Brain microvascular endothelial cell (primary cell): ENCODE measurements at regions not wholly inside any gene's neighbourhood (a gene's known extent, or its start where the extent isn't known, plus 50 kb on each side); places are given as distances from the start of the nearest gene placed in this dataset.

ENCODE experiments used
- DNase-seq: peaks from one replicate; pipeline ENCODE4 v3.0.0-alpha.2; 2020
- H3K27ac ChIP-seq: fragments of 250-450 bp; sonication (Bioruptor Pico); 2 replicates; pipeline ENCODE4 v1.5.1; 2020; ENCODE audit warnings: mild to moderate bottlenecking, moderate library complexity
- H3K27me3 ChIP-seq: fragments of 250-450 bp; sonication (Bioruptor Pico); replicated peaks from 2 replicates; pipeline ENCODE4 v1.5.1; 2020; ENCODE audit warnings: mild to moderate bottlenecking
- H3K36me3 ChIP-seq: fragments of 250-450 bp; sonication (Bioruptor Pico); replicated peaks from 2 replicates; pipeline ENCODE4 v1.5.1; 2020; ENCODE audit warnings: mild to moderate bottlenecking
- H3K4me3 ChIP-seq: 2 replicates; pipeline ENCODE4 v1.5.1; 2011; ENCODE audit warnings: low read depth, mild to moderate bottlenecking, control low read depth, low read length, moderate library complexity
- CTCF ChIP-seq: IDR thresholded peaks from 2 replicates; pipeline ENCODE4 v1.5.1; 2011; ENCODE audit warnings: low read depth, mild to moderate bottlenecking, moderate library complexity, low read length, control low read depth, inconsistent platforms; ENCODE audit errors: missing control alignments
- in situ Hi-C: cut with HindIII; loops from 2 replicates; pipeline ENCODE4 v1.10.0; 2017; ENCODE audit warnings: low sequenced_read_pairs, low pct_ligation_motif_present

- Histone ChIP-seq H3K27ac (no peak overlapping the region), H3K36me3 (no peaks in the 10 kb centered on the region), H3K27me3 (no peaks in the 10 kb centered on the region), H3K4me3 (no peak overlapping the region)
- DNase-seq = no peak
- in situ Hi-C loops = no loop called here
- no peak for TF ChIP-seq CTCF
Measured at GRCh38 chr14:84546236-84546635, 983.7 kb upstream of the FLRT2 start.

DNA sequence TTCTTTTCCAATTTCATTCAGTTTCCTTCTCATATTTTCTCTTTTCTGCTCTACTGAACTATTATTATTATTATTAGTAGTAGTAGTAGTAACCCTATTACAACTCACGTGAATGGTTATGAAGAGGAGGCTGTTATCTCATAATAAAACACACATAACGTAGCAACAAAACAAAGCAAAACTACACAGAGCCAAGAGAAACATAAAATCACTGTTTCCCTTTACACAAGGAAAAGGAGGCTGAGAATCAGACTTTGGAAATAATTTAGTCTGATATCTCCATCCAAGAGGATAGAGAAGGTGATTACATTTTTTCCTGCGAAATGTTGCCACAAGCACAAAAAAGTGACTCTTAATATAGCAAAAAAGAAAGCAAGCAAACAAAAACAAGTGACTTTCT lies 975.8 kb upstream of the FLRT2 start:
- Histone ChIP-seq H3K36me3 (no peaks in the 10 kb centered on the region), H3K27me3 (no peaks in the 10 kb centered on the region), H3K27ac (no peak overlapping the region), H3K4me3 (no peak overlapping the region)
- DNase-seq = no peak
- in situ Hi-C loops = no loop called here
- no peak for TF ChIP-seq CTCF

- Histone ChIP-seq H3K27ac (no peak overlapping the region), H3K27me3 (no peaks in the 10 kb centered on the region), H3K36me3 (no peaks in the 10 kb centered on the region), H3K4me3 (no peak overlapping the region)
- no peak for DNase-seq
- in situ Hi-C loops = no loop called here
- TF ChIP-seq CTCF = no peak
Measured at GRCh38 chr14:84555493-84555892, 974.5 kb upstream of the FLRT2 start.

DNA sequence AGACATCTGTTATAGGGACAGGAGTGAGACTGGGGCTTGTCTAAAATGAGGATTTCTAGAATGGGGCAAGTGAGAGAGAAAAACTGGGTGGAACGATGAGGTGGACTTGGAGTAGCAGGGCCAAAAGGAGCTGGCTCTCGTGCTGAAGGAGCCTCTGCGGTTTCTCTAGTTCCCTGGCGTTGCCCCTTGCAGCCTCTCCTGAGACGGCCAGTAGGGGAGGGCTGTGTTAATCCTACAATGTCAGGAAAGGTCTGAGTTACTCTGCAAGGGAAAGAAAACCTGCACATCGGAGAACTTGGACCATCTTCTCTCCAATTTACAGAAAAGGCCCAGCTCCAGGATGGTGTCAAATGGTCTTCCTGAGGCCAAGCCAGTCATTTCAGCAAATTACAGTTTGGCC lies 963.8 kb upstream of the FLRT2 start:
- no peak for TF ChIP-seq CTCF
- Histone ChIP-seq H3K36me3 (no peaks in the 10 kb centered on the region), H3K4me3 (no peak overlapping the region), H3K27me3 (no peaks in the 10 kb centered on the region), H3K27ac (no peak overlapping the region)
- DNase-seq = no peak
- in situ Hi-C loops = no loop called here

DNA sequence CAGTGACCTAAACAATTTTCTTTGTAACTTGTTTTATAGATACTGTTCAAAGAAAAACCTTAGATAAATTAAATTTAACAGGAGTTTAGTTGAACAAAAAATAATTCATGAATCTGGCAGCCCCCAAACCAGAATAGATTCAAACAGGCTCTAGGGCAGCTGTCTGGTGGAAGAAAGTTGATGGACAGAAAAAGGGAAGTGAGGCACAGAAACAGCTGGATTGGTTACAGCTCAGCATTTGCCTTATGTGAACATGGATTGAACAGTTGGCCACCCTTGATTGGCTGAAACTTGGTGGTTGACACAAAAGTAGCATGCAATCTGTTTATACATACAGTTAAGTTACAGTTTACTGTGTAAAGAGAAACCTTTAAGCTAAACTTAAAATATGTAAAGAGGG lies 954.3 kb upstream of the FLRT2 start:
- H3K27ac ChIP-seq = no peak overlapping the region
- TF ChIP-seq CTCF = no peak
- in situ Hi-C loops = no loop called here
- H3K27me3 ChIP-seq = no peaks in the 10 kb centered on the region
- no peak for DNase-seq
- no peaks in the 10 kb centered on the region for H3K36me3 ChIP-seq
- H3K4me3 ChIP-seq = no peak overlapping the region

GRCh38 chr14:84579292-84579691 lies 950.7 kb upstream of the FLRT2 start:
- no peak for TF ChIP-seq CTCF
- in situ Hi-C loops = no loop called here
- Histone ChIP-seq H3K36me3 (no peaks in the 10 kb centered on the region), H3K27me3 (no peaks in the 10 kb centered on the region), H3K4me3 (no peak overlapping the region), H3K27ac (no peak overlapping the region)
- DNase-seq = no peak
